ENCODE measurements at regions not wholly inside any gene's neighbourhood (a gene's known extent, or its start where the extent isn't known, plus 50 kb on each side); places are given as distances from the start of the nearest gene placed in this dataset.

- no peak for DNase-seq (ENCODE audit: insufficient read length, low spot score)
- FAIRE-seq, result no peak
- TF ChIP-seq CTCF (IDR thresholded peaks at IDR 0.05; ENCODE audit: insufficient read depth, missing control alignments), result no peak
Measured at GRCh38 chr13:84050536-84050935, 168.3 kb upstream of the SLITRK1 start.

GRCh38 chr13:84049443-84050219, 167.4 kb upstream of the SLITRK1 start:
- no peak for TF ChIP-seq CTCF (IDR thresholded peaks at IDR 0.05; ENCODE audit: insufficient read depth, missing control alignments)
- FAIRE-seq, result no peak

GRCh38 chr13:84044805-84045204, 162.5 kb upstream of the SLITRK1 start:
- no peak for DNase-seq (ENCODE audit: insufficient read length, low spot score)
- no peak for FAIRE-seq
- no peak for TF ChIP-seq CTCF (IDR thresholded peaks at IDR 0.05; ENCODE audit: insufficient read depth, missing control alignments)

More at GRCh38 chr13:84049443-84050219, 167.4 kb upstream of the SLITRK1 start:
- no peak for DNase-seq (ENCODE audit: insufficient read length, low spot score)

GRCh38 chr13:84038001-84038400, 155.7 kb upstream of the SLITRK1 start:
- no peak for TF ChIP-seq CTCF (IDR thresholded peaks at IDR 0.05; ENCODE audit: insufficient read depth, missing control alignments)
- FAIRE-seq, result no peak
- DNase-seq (ENCODE audit: insufficient read length, low spot score), result no peak

GRCh38 chr13:84032116-84032515, 149.8 kb upstream of the SLITRK1 start:
- no peak for TF ChIP-seq CTCF (IDR thresholded peaks at IDR 0.05; ENCODE audit: insufficient read depth, missing control alignments)
- no peak for FAIRE-seq
- DNase-seq (ENCODE audit: insufficient read length, low spot score), result no peak

GRCh38 chr13:84031120-84031519, 148.8 kb upstream of the SLITRK1 start:
- no peak for FAIRE-seq
- DNase-seq (ENCODE audit: insufficient read length, low spot score), result no peak
- TF ChIP-seq CTCF (IDR thresholded peaks at IDR 0.05; ENCODE audit: insufficient read depth, missing control alignments), result no peak

GRCh38 chr13:84029396-84029795, 147.1 kb upstream of the SLITRK1 start:
- no peak for FAIRE-seq
- no peak for TF ChIP-seq CTCF (IDR thresholded peaks at IDR 0.05; ENCODE audit: insufficient read depth, missing control alignments)
- DNase-seq (ENCODE audit: insufficient read length, low spot score), result no peak
